D721Med (cell line): ENCODE measurements at regions not wholly inside any gene's neighbourhood (a gene's known extent, or its start where the extent isn't known, plus 50 kb on each side); places are given as distances from the start of the nearest gene placed in this dataset.

Experiments
- DNase-seq: peaks from one replicate; pipeline ENCODE4 v3.0.0; 2011; ENCODE audit warnings: low spot score; ENCODE audit not compliant: insufficient read length
- FAIRE-seq: peaks from 2 replicates; lab custom pipeline; 2011; peaks lifted over from hg19 to GRCh38; lab: Jason Lieb, UNC
- TF ChIP-seq, protein P1 (sequence below): IDR thresholded peaks from 2 replicates; pipeline ENCODE4 v1.5.1; 2012; ENCODE audit warnings: mild to moderate bottlenecking, control low read depth; ENCODE audit not compliant: insufficient read depth; ENCODE audit errors: missing control alignments

DNA sequence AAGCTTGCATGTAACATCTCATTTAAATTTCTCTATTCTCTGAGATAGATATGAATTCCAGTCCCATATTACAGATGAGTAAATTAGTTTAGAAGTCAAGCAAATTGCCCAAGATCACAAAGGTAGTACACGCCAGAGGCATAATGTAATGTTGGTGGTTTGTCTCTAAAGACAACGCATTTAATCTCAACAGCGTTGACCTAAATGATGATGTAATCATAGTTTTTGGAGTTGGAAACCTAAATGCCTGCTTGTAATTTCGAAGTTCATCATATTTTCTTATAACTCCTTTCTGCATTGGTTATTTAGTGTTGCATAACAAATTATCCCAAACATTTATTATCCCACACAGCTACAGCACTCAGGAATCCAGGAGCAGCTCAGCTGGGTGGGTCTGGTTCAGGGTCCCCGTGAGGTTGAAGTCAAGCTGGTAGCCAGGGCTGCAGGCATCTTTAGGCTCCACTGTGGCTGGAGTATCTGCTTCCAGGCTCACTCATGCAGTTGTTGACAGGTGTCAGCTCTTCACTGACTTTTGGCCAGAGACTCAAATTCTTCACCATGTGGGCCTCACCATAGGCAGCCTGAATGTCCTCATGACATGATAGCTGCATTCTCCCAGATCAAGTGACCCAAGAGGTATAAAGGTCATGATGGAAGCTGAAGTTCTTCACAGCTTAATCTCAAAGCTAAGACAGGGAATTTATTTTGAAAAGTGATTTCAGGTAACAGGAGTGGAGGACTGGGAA, 122.0 kb upstream of the SPTLC3 start:
- TF ChIP-seq, protein P1, sequence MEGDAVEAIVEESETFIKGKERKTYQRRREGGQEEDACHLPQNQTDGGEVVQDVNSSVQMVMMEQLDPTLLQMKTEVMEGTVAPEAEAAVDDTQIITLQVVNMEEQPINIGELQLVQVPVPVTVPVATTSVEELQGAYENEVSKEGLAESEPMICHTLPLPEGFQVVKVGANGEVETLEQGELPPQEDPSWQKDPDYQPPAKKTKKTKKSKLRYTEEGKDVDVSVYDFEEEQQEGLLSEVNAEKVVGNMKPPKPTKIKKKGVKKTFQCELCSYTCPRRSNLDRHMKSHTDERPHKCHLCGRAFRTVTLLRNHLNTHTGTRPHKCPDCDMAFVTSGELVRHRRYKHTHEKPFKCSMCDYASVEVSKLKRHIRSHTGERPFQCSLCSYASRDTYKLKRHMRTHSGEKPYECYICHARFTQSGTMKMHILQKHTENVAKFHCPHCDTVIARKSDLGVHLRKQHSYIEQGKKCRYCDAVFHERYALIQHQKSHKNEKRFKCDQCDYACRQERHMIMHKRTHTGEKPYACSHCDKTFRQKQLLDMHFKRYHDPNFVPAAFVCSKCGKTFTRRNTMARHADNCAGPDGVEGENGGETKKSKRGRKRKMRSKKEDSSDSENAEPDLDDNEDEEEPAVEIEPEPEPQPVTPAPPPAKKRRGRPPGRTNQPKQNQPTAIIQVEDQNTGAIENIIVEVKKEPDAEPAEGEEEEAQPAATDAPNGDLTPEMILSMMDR = no peak
- FAIRE-seq = no peak
- no peak for DNase-seq

DNA sequence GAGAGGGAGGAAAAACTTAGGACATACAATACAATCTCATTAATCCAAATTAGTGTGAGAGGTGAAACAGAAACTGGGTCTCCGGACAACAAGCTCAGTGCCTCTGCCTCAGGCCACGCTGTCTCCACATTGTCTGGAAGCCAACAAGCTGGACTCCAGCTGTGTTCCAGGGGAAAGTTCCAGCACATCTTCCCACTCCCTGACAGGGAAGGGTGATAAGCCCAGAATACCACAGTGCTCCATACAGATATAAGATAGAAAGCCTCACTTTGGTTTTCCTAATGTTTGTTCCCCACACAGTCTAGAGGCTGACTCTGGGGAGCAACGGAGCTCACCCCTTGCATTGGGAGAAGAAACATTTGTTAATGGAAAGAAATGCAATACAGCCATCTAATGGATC, 117.1 kb upstream of the SPTLC3 start:
- TF ChIP-seq, protein P1 = no peak
- FAIRE-seq = no peak
- DNase-seq = no peak

DNA sequence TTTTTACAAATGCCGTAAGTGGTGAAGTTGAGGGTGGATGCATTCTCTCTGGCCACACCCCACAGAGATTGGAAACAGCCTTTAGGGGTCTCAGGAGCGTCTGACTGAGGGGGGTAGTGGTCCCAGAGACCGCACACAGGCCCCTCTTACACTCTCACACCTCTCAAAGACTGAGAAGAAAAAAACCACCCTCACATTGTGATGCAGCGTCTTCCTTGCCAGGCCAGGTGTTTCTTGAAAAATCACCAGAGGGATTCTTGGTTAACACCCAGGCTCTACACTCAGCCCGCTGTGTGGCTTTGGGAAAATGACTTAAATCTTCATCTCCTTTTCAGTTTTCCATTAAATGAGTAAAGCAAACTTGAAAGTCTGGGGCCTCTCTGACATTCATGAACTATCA, 115.8 kb upstream of the SPTLC3 start:
- no peak for FAIRE-seq
- TF ChIP-seq, protein P1 = no peak
- no peak for DNase-seq

DNA sequence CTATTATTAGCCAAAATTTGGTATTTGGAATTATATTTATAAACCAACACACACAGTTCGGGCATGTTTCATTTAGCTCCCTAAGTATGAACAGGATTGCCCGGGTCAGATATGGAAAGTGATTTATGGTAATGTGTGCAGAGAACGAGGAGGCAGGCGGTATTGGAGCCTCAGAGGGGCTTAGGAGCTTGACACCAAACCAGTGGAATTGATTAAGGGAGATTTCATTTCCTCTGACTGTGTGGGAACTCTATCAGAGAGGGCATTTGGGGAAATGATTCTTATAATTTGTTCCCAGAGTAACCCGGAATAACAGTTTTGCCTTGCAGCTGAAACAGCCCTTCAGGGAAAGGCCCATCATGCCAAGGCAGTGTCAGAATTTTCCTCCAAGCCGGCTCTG, 115.1 kb upstream of the SPTLC3 start:
- no peak for DNase-seq
- TF ChIP-seq, protein P1 = no peak
- no peak for FAIRE-seq

DNA sequence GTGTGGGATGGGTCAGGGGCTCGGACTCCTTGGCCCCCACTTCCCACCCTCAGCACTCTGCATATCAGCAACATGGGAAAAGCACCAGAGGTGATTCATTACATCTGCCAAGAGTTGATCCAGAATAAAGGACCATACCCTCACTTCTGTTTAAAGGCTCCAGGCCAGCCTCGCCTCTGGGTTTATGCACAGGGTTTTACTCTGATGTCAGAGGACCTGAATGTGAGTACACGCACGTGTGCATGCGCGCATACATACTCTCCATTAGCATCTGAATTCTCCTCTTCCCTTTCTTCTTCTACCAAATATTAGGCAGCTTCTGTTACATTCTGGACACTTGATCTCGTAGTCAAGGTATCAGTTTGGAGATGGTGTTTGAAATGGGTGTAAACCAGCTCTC, 114.7 kb upstream of the SPTLC3 start:
- TF ChIP-seq, protein P1 = no peak
- DNase-seq = no peak

DNA sequence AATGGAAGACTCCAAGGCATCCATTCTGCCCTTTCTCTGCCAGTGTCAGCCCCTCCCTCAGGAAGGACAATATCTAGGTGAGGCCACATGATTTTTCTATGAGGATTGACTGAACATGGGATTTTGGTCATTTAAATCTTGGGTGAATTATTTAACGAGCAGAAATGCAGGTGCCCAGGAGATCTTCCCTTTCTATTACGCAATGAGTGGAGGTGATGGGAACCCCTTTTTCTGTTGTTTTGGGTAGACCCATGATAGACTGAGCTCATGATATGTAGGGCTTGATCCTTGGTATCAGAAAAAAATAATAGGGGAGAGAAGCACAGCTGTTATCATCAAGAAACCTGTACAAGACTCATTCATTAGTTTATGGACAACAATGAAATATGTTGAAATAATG, 112.6 kb upstream of the SPTLC3 start:
- no peak for FAIRE-seq
- TF ChIP-seq, protein P1 = no peak
- no peak for DNase-seq

More for the DNA sequence above, 114.7 kb upstream of the SPTLC3 start:
- FAIRE-seq = no peak

DNA sequence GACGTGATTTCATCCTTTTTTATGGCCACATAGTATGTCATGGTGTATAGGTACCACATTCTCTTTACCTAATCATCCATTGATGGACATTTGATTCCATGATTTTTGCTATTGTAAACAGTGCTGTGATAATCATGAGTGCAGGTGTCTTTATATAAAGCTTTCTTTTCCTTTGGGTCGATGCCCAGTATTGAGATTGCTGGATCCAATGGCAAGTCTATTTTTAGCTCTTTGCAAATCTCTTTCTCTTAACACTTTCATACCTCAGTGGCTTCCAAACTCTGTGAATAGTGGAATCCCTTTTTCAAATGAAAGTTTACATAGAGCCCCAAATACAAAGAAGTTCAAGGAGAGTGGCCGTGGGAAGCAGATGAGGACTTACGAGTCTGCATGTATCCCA, 105.8 kb upstream of the SPTLC3 start:
- DNase-seq (no peak), FAIRE-seq (no peak)
- TF ChIP-seq, protein P1 = no peak
